ENCODE measurements at regions not wholly inside any gene's neighbourhood (a gene's known extent, or its start where the extent isn't known, plus 50 kb on each side); places are given as distances from the start of the nearest gene placed in this dataset.

GRCh38 chr22:34913826-34914225 is 152.1 kb upstream of the ISX start:
- TF ChIP-seq MAFK (conservative IDR thresholded peaks at IDR 0.05 in 1 of 2, IDR thresholded peaks at IDR 0.05 in 1 of 2; ENCODE audit: low read length in 2 of 2) (no peak), MAZ (IDR thresholded peaks at IDR 0.05; ENCODE audit: borderline replicate concordance, low read depth, low read length) (no peak), MAZ (CRISPR knock-in tag; IDR thresholded peaks at IDR 0.05; ENCODE audit: low read depth) (no peak), POLR2AphosphoS5 (IDR thresholded peaks at IDR 0.05; ENCODE audit: low read depth, low read length) (no peak), FOXP4 (CRISPR knock-in tag; IDR thresholded peaks at IDR 0.05) (no peak), REST (IDR thresholded peaks at IDR 0.05; ENCODE audit: borderline replicate concordance in 1 of 2, low read depth in 1 of 2, low read length in 2 of 2) (no peak), CEBPG (CRISPR knock-in tag; IDR thresholded peaks at IDR 0.05) (no peak), CTCF (CRISPR knock-in tag; IDR thresholded peaks at IDR 0.05) (no peak), ARID3A (IDR thresholded peaks at IDR 0.05; ENCODE audit: low read depth, low read length) (no peak), ZBTB26 (CRISPR knock-in tag; IDR thresholded peaks at IDR 0.05; ENCODE audit: borderline replicate concordance) (no peak), ZNF280B (CRISPR knock-in tag; IDR thresholded peaks at IDR 0.05; ENCODE audit: borderline replicate concordance) (no peak)

All from HepG2 (cell line).